NCI-H345 treated with DMSO at 0.1 percent for 48 hours (cell line): ENCODE measurements at regions not wholly inside any gene's neighbourhood (a gene's known extent, or its start where the extent isn't known, plus 50 kb on each side); places are given as distances from the start of the nearest gene placed in this dataset.

Experiments
- DNase-seq: peaks from one replicate; lab custom pipeline; 2025; ENCODE audit not compliant: unreplicated experiment; lab: John Stamatoyannopoulos, UW

GRCh38 chr16:56093055-56093454 is 98.2 kb upstream of the GNAO1 start:
- DNase-seq = no peak

GRCh38 chr16:56090076-56090475 is 101.2 kb upstream of the GNAO1 start:
- DNase-seq = no peak

GRCh38 chr16:56087626-56088025 is 103.7 kb upstream of the GNAO1 start:
- no peak for DNase-seq

- DNase-seq = no peak
These were observed 109.9 kb upstream of the GNAO1 start for GRCh38 chr16:56081371-56081770.

- no peak for DNase-seq
These were observed 115.4 kb upstream of the GNAO1 start for GRCh38 chr16:56075732-56076388.

GRCh38 chr16:56073508-56073907 is 117.8 kb upstream of the GNAO1 start:
- DNase-seq = no peak

GRCh38 chr16:56072096-56072495 is 119.2 kb upstream of the GNAO1 start:
- no peak for DNase-seq

GRCh38 chr16:56068816-56069215 is 122.5 kb upstream of the GNAO1 start:
- DNase-seq = no peak

GRCh38 chr16:56068314-56068713 is 123.0 kb upstream of the GNAO1 start:
- no peak for DNase-seq

GRCh38 chr16:56067406-56067805 is 123.9 kb upstream of the GNAO1 start:
- no peak for DNase-seq

GRCh38 chr16:56066617-56067016 is 124.7 kb upstream of the GNAO1 start:
- no peak for DNase-seq

GRCh38 chr16:56063111-56063510 is 128.2 kb upstream of the GNAO1 start:
- DNase-seq = no peak

GRCh38 chr16:56057151-56057550 is 134.1 kb upstream of the GNAO1 start:
- DNase-seq = no peak

GRCh38 chr16:56050916-56051315 is 140.4 kb upstream of the GNAO1 start:
- no peak for DNase-seq

- no peak for DNase-seq
These were observed 142.7 kb upstream of the GNAO1 start for GRCh38 chr16:56048425-56049105.

GRCh38 chr16:56047307-56048234 is 143.7 kb upstream of the GNAO1 start:
- no peak for DNase-seq

- no peak for DNase-seq
These were observed 148.9 kb upstream of the GNAO1 start for GRCh38 chr16:56042416-56042815.

- DNase-seq = no peak
These were observed 149.6 kb upstream of the GNAO1 start for GRCh38 chr16:56041556-56042140.

- no peak for DNase-seq
These were observed 152.7 kb upstream of the GNAO1 start for GRCh38 chr16:56038564-56039098.

GRCh38 chr16:56032072-56032471 is 156.9 kb upstream of the CES5A start:
- no peak for DNase-seq

GRCh38 chr16:56029026-56029425 is 153.9 kb upstream of the CES5A start:
- DNase-seq = no peak
